Hepatocyte (in vitro differentiated cells): ENCODE measurements at regions not wholly inside any gene's neighbourhood (a gene's known extent, or its start where the extent isn't known, plus 50 kb on each side); places are given as distances from the start of the nearest gene placed in this dataset.

Source experiments
- DNase-seq: peaks from one replicate; pipeline ENCODE4 v3.0.0-alpha.2; 2016; ENCODE audit warnings: low spot score
- H2AFZ ChIP-seq: fragments of 200-600 bp; sonication (generic); 2 replicates; pipeline ENCODE4 v1.6.0; 2016; ENCODE audit warnings: antibody characterized with exemption, mild to moderate bottlenecking
- H3K27ac ChIP-seq: fragments of 200-600 bp; sonication (generic); 2 replicates; pipeline ENCODE4 v1.5.1; 2016; ENCODE audit warnings: mild to moderate bottlenecking
- H3K27me3 ChIP-seq: fragments of 200-600 bp; sonication (generic); 2 replicates; pipeline ENCODE4 v1.6.1; 2016
- H3K36me3 ChIP-seq: fragments of 200-600 bp; sonication (generic); replicated peaks from 2 replicates; pipeline ENCODE4 v1.5.1; 2016; ENCODE audit warnings: low read depth; ENCODE audit not compliant: insufficient read depth
- H3K4me1 ChIP-seq: fragments of 200-600 bp; sonication (generic); 2 replicates; pipeline ENCODE4 v1.5.1; 2016; ENCODE audit warnings: mild to moderate bottlenecking, moderate library complexity; ENCODE audit not compliant: insufficient read depth
- H3K4me2 ChIP-seq: fragments of 200-600 bp; sonication (generic); 2 replicates; pipeline ENCODE4 v1.6.0; 2016
- H3K4me3 ChIP-seq: fragments of 200-600 bp; sonication (generic); 2 replicates; pipeline ENCODE4 v1.5.1; 2016; ENCODE audit warnings: mild to moderate bottlenecking
- H3K79me2 ChIP-seq: fragments of 200-600 bp; sonication (generic); 2 replicates; pipeline ENCODE4 v1.6.0; 2017; ENCODE audit warnings: mild to moderate bottlenecking
- H3K9me2 ChIP-seq: fragments of 200-600 bp; sonication (generic); replicated peaks from 2 replicates; pipeline ENCODE4 v1.6.0; 2017; ENCODE audit warnings: mild to moderate bottlenecking; ENCODE audit not compliant: insufficient read depth
- H3K9me3 ChIP-seq: fragments of 200-600 bp; sonication (generic); 2 replicates; pipeline ENCODE4 v1.5.1; 2016; ENCODE audit warnings: low read depth, mild to moderate bottlenecking
- H4K20me1 ChIP-seq: fragments of 200-600 bp; sonication (generic); 2 replicates; pipeline ENCODE4 v1.6.0; 2016; ENCODE audit warnings: mild to moderate bottlenecking; ENCODE audit not compliant: insufficient read depth, poor library complexity, severe bottlenecking
- EZH2 ChIP-seq: fragments of 200-600 bp; sonication (generic); IDR thresholded peaks from 2 replicates; pipeline ENCODE4 v1.6.1; 2016; ENCODE audit warnings: antibody characterized with exemption, mild to moderate bottlenecking, borderline replicate concordance
- EZH2phosphoT487 ChIP-seq: fragments of 200-600 bp; sonication (generic); IDR thresholded peaks from one replicate; pipeline ENCODE4 v1.6.1; 2018; ENCODE audit warnings: antibody characterized with exemption, mild to moderate bottlenecking, low read depth, moderate library complexity; ENCODE audit not compliant: unreplicated experiment, severe bottlenecking
- WGBS: methylation state at CpG from one replicate; pipeline ENCODE4 v1.1.6; 2016; ENCODE audit warnings: low lambda C conversion rate; ENCODE audit errors: missing lambda C conversion rate; 5-methylcytosine and 5-hydroxymethylcytosine counted together
- TF ChIP-seq, protein P1 (sequence below): fragments of 200-600 bp; sonication (generic); IDR thresholded peaks from 2 replicates; pipeline ENCODE4 v1.5.1; 2016; ENCODE audit warnings: antibody characterized with exemption, mild to moderate bottlenecking; ENCODE audit not compliant: poor library complexity

GRCh38 chr15:31248263-31248662 is 78.4 kb upstream of the KLF13 start:
- H3K9me2 ChIP-seq, result no peaks in the 10 kb centered on the region
- H4K20me1 ChIP-seq, result no peaks in the 10 kb centered on the region
- 91% methylated on average over 5 of the region's 5 CpGs for WGBS
- peaks cover 4% of the 10 kb centered on the region for H3K27me3 ChIP-seq
- H3K36me3 ChIP-seq, result no peaks in the 10 kb centered on the region
- TF ChIP-seq EZH2phosphoT487 (no peak), EZH2 (no peak)
- TF ChIP-seq, protein P1, sequence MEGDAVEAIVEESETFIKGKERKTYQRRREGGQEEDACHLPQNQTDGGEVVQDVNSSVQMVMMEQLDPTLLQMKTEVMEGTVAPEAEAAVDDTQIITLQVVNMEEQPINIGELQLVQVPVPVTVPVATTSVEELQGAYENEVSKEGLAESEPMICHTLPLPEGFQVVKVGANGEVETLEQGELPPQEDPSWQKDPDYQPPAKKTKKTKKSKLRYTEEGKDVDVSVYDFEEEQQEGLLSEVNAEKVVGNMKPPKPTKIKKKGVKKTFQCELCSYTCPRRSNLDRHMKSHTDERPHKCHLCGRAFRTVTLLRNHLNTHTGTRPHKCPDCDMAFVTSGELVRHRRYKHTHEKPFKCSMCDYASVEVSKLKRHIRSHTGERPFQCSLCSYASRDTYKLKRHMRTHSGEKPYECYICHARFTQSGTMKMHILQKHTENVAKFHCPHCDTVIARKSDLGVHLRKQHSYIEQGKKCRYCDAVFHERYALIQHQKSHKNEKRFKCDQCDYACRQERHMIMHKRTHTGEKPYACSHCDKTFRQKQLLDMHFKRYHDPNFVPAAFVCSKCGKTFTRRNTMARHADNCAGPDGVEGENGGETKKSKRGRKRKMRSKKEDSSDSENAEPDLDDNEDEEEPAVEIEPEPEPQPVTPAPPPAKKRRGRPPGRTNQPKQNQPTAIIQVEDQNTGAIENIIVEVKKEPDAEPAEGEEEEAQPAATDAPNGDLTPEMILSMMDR, result no peak
- DNase-seq, result no peak
- H3K4me2 ChIP-seq, result no peak overlapping the region
- no peaks in the 10 kb centered on the region for H3K9me3 ChIP-seq
- no peaks in the 10 kb centered on the region for H3K79me2 ChIP-seq
- H3K4me3 ChIP-seq, result no peak overlapping the region
- H3K27ac ChIP-seq, result no peak overlapping the region
- H2AFZ ChIP-seq, result no peak overlapping the region
- no peaks in the 10 kb centered on the region for H3K4me1 ChIP-seq

- Histone ChIP-seq H3K4me3 (no peak overlapping the region), H3K4me2 (no peak overlapping the region), H2AFZ (no peak overlapping the region), H3K9me2 (no peaks in the 10 kb centered on the region), H3K4me1 (no peaks in the 10 kb centered on the region), H4K20me1 (no peaks in the 10 kb centered on the region), H3K9me3 (no peaks in the 10 kb centered on the region), H3K27me3 (peaks cover 4% of the 10 kb centered on the region), H3K36me3 (no peaks in the 10 kb centered on the region), H3K27ac (no peak overlapping the region), H3K79me2 (no peaks in the 10 kb centered on the region)
- no peak for DNase-seq
- TF ChIP-seq EZH2phosphoT487, result no peak
- TF ChIP-seq, protein P1, result no peak
- WGBS, result 96% methylated on average over 5 of the region's 5 CpGs
Measured at GRCh38 chr15:31248951-31249350, 77.7 kb upstream of the KLF13 start.

- Histone ChIP-seq H4K20me1 (no peaks in the 10 kb centered on the region), H3K4me3 (no peak overlapping the region), H3K36me3 (no peaks in the 10 kb centered on the region), H3K27me3 (peaks cover 4% of the 10 kb centered on the region), H2AFZ (no peak overlapping the region), H3K4me1 (peaks cover 6% of the 10 kb centered on the region), H3K27ac (no peak overlapping the region), H3K9me2 (no peaks in the 10 kb centered on the region), H3K79me2 (no peaks in the 10 kb centered on the region), H3K9me3 (no peaks in the 10 kb centered on the region), H3K4me2 (no peak overlapping the region)
- TF ChIP-seq, protein P1, result no peak
- TF ChIP-seq EZH2phosphoT487, result no peak
- no peak for TF ChIP-seq EZH2
- WGBS, result 88% methylated on average over 9 of the region's 9 CpGs
- no peak for DNase-seq
Measured at GRCh38 chr15:31250033-31250432, 76.6 kb upstream of the KLF13 start.

DNA sequence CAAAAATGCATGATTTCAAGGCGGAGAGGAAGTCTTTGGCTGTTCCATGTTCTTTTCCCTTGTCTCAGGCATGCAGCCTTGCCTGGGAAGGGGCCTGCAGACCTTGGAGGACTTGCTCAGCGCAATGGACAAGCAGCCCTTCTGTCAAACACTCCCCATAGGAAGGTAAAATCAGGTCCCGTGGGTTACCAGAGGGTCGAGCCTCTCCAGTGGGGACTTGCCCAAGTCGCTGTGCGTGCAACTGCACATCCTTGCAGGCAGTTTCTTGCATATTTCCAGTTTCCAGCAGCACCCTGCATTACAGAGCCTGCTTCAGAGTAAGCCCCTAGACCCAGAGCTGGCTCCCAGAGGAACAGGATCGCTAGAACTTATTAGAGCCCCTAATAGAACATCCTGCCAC is 75.5 kb upstream of the KLF13 start:
- Histone ChIP-seq H4K20me1 (no peaks in the 10 kb centered on the region), H3K4me3 (no peak overlapping the region), H2AFZ (no peak overlapping the region), H3K9me2 (no peaks in the 10 kb centered on the region), H3K27me3 (peaks cover 4% of the 10 kb centered on the region), H3K4me2 (no peak overlapping the region), H3K36me3 (no peaks in the 10 kb centered on the region), H3K9me3 (no peaks in the 10 kb centered on the region), H3K4me1 (peaks cover 7% of the 10 kb centered on the region), H3K79me2 (no peaks in the 10 kb centered on the region), H3K27ac (no peak overlapping the region)
- DNase-seq, result no peak
- WGBS, result 94% methylated on average over 7 of the region's 7 CpGs
- no peak for TF ChIP-seq EZH2
- TF ChIP-seq EZH2phosphoT487, result no peak
- TF ChIP-seq, protein P1, result no peak
